Right lobe of liver (tissue), 6 donors: ENCODE measurements at regions not wholly inside any gene's neighbourhood (a gene's known extent, or its start where the extent isn't known, plus 50 kb on each side); places are given as distances from the start of the nearest gene placed in this dataset.

Experiments used
- ATAC-seq, 4 donors: fragments of 200-7000 bp; cut with Tn5 transposase; one replicate each; pipeline ENCODE4 v1.9.1; 2020; ENCODE audit warnings: mild to moderate bottlenecking in 4 of 4, moderate library complexity in 4 of 4
- DNase-seq, 3 donors: peaks; one replicate each; pipeline ENCODE4 v3.0.0-alpha.2; 2020
- H3K27ac ChIP-seq, 3 donors: fragments of 200-600 bp; one replicate each; pipeline ENCODE4 v1.8.0; 2022
- H3K27me3 ChIP-seq, 2 donors: fragments of 200-600 bp; one replicate each; pipeline ENCODE4 v1.8.0; 2022
- H3K36me3 ChIP-seq, 4 donors: fragments of 200-600 bp; sonication (generic) in 1 of 4; one replicate each; pipeline versions ENCODE4 v1.5.1 to v1.8.0; 2017 to 2022; ENCODE audit warnings: control low read depth in 1 of 4
- H3K4me1 ChIP-seq, 4 donors: fragments of 200-600 bp; sonication (generic) in 1 of 4; one replicate each; pipeline versions ENCODE4 v1.5.1 to v1.8.0; 2017 to 2022; ENCODE audit warnings: control low read depth in 1 of 4
- H3K4me3 ChIP-seq, 3 donors: fragments of 200-600 bp; one replicate each; pipeline ENCODE4 v1.8.0; 2022
- H3K9me3 ChIP-seq, 4 donors: fragments of 200-600 bp; sonication (generic) in 1 of 4; one replicate each; pipeline versions ENCODE4 v1.5.1 to v1.8.0; 2017 to 2022; ENCODE audit warnings: control low read depth in 1 of 4
- POLR2A ChIP-seq: fragments of 450-650 bp; IDR thresholded peaks from one replicate; pipeline ENCODE4 v1.6.1; 2017; ENCODE audit warnings: antibody characterized with exemption, mild to moderate bottlenecking
- whole genome bisulfite sequencing: methylation state at CpG from one replicate; pipeline ENCODE4 v1.1.6; 2018; ENCODE audit warnings: low coverage, low lambda C conversion rate; ENCODE audit not compliant: insufficient coverage; ENCODE audit errors: missing lambda C conversion rate; 5-methylcytosine and 5-hydroxymethylcytosine counted together
- intact Hi-C, 2 donors: fragments of 100-400 bp; cut with DNase I; formaldehyde crosslinking; loops; one replicate each; pipeline versions ENCODE4 v1.11.2 to v1.14.1; 2022
- TF ChIP-seq, protein P1 (sequence below), 4 donors: fragments of 200-600 bp in 3 of 4; fragments of 450-650 bp in 1 of 4; IDR thresholded peaks; one replicate each; pipeline versions ENCODE4 v1.5.1 to v1.8.0; 2016 to 2022; ENCODE audit warnings: antibody characterized with exemption in 4 of 4, mild to moderate bottlenecking in 2 of 4
- donor health status: DM: no; HTN: yes; CAD: no.
- donor health status: DM: no; HTN: no; CAD: no.
- donor health status: DM: no; HTN: no; CAD: no.
- donor health status: DM: no; HTN: yes; CAD: no.
- donor health status: DM: no; HTN: yes; CAD: no.

DNA sequence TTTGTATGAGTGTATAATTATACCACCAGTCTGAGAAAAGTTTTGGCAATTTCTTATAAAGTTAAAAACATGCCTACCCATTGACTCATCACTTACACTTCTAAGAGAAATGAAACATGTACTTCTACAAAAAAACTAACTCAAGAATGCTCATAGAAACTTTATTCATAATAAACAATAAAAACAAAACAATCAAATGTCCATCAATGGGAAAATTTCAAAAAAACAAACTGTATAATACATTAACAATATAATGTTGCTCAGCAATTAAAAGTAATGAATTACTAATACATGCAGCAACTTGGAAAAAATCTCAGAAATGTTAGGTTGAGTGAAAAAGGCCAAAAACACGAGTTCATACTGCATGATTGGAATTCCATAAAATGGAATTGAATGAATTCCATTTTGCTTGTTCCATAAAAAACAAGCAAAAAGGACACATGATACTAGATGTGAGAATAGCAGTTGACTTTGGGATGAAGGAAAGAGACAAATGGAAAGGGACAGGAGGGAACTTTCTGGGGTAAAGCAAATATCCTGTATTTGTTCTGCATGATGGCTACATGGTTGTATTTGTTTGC lies 726.6 kb downstream of the RFPL4B start:
- Histone ChIP-seq H3K27ac (no peak overlapping the region), H3K27me3 (no peaks in the 10 kb centered on the region), H3K9me3 (no peaks in the 10 kb centered on the region), H3K36me3 (no peaks in the 10 kb centered on the region), H3K4me3 (no peak overlapping the region), H3K4me1 (no peaks in the 10 kb centered on the region)
- no peak for DNase-seq
- intact Hi-C loops: no loop called here
- 29% methylated on average over 1 of the region's 1 CpG for WGBS
- no peak for TF ChIP-seq POLR2A
- TF ChIP-seq, protein P1, sequence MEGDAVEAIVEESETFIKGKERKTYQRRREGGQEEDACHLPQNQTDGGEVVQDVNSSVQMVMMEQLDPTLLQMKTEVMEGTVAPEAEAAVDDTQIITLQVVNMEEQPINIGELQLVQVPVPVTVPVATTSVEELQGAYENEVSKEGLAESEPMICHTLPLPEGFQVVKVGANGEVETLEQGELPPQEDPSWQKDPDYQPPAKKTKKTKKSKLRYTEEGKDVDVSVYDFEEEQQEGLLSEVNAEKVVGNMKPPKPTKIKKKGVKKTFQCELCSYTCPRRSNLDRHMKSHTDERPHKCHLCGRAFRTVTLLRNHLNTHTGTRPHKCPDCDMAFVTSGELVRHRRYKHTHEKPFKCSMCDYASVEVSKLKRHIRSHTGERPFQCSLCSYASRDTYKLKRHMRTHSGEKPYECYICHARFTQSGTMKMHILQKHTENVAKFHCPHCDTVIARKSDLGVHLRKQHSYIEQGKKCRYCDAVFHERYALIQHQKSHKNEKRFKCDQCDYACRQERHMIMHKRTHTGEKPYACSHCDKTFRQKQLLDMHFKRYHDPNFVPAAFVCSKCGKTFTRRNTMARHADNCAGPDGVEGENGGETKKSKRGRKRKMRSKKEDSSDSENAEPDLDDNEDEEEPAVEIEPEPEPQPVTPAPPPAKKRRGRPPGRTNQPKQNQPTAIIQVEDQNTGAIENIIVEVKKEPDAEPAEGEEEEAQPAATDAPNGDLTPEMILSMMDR (IDR thresholded peaks at IDR 0.05): no peak
- no peak for ATAC-seq

- no peaks in the 10 kb centered on the region for H3K36me3 ChIP-seq
- 54% methylated on average over 3 of the region's 3 CpGs for WGBS
Measured at GRCh38 chr6:113076116-113076515, 729.0 kb downstream of the RFPL4B start.

DNA sequence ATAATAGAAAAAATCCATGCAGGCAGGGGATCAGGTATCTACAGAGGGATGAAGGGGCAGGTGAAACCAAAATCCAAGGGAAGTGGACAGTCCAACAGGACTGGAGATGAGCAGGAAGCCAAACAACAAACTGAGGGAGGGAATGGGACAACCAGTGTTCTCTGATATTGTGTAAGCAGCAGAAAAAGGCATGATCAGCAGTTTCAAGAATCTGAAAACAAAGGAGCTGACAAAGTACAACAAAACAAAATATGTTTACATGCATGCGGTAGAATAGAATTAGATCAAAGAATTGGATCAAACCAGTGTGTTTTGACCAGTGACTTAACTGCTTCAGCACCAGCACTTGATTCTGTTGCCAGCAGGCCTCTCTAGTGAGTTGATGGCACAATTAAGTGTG lies 729.7 kb downstream of the RFPL4B start:
- no peak overlapping the region for H3K27ac ChIP-seq
- no peaks in the 10 kb centered on the region for H3K4me1 ChIP-seq
- ATAC-seq (no peak), DNase-seq (no peak)
- no peaks in the 10 kb centered on the region for H3K36me3 ChIP-seq
- intact Hi-C loops: no loop called here
- no peak for TF ChIP-seq POLR2A
- TF ChIP-seq, protein P1 (IDR thresholded peaks at IDR 0.05): no peak
- H3K27me3 ChIP-seq: no peaks in the 10 kb centered on the region
- no peaks in the 10 kb centered on the region for H3K9me3 ChIP-seq
- no peak overlapping the region for H3K4me3 ChIP-seq
- WGBS: 0% methylated on average over 1 of the region's 1 CpG

More at GRCh38 chr6:113076116-113076515, 729.0 kb downstream of the RFPL4B start:
- no peak overlapping the region for H3K27ac ChIP-seq
- intact Hi-C loops: no loop called here
- H3K9me3 ChIP-seq: no peaks in the 10 kb centered on the region
- no peak overlapping the region for H3K4me3 ChIP-seq
- TF ChIP-seq, protein P1 (IDR thresholded peaks at IDR 0.05): no peak
- TF ChIP-seq POLR2A: no peak
- no peaks in the 10 kb centered on the region for H3K4me1 ChIP-seq
- DNase-seq: no peak
- no peaks in the 10 kb centered on the region for H3K27me3 ChIP-seq
- ATAC-seq: no peak

DNA sequence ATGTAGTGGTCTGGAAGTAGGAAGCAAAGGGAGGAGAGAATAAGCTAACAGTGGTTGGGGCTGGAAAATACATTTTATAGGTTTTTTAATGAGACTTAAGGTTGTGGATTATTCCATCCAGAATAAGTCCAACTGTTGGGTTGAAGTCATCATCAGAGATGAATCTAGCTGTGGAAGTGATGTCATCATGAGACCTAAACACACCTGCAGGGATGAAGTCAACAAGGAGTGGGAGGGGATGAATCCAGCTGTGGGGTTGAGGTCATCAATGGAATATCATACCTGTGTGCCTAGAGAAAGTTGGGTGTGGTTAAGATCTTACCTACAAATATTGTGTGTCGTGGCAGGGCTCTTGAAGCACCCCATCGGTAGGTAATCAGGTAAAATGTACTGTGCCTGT lies 730.7 kb downstream of the RFPL4B start:
- WGBS: 56% methylated on average over 2 of the region's 2 CpGs
- ATAC-seq (no peak), DNase-seq (no peak)
- H3K27me3 ChIP-seq: no peaks in the 10 kb centered on the region
- TF ChIP-seq, protein P1 (IDR thresholded peaks at IDR 0.05): no peak
- no peak for TF ChIP-seq POLR2A
- H3K4me3 ChIP-seq: no peak overlapping the region
- intact Hi-C loops: no loop called here
- H3K9me3 ChIP-seq: no peaks in the 10 kb centered on the region
- H3K27ac ChIP-seq: no peak overlapping the region
- H3K4me1 ChIP-seq: no peaks in the 10 kb centered on the region
- H3K36me3 ChIP-seq: no peaks in the 10 kb centered on the region

DNA sequence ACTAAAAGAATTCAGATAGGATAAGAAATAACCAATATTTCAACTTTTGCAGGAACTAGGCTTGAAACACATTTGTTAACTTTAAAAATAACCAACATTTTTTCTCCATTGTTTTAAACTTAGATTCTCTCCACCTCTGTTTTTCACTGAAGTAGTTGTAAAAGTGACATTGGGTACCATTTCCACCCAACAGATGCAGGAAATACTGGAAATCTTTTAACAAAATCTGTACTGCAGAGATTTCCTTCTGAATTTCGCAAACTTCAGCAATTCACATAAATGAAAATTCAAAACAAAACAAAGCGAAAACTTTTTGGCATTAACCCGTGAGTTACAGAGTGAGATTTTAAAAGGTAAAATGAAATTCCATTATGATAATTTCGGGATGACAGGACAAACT lies 731.7 kb downstream of the RFPL4B start:
- H3K4me3 ChIP-seq: no peak overlapping the region
- H3K27ac ChIP-seq: no peak overlapping the region
- H3K36me3 ChIP-seq: no peaks in the 10 kb centered on the region
- H3K27me3 ChIP-seq: no peaks in the 10 kb centered on the region
- DNase-seq (no peak), ATAC-seq (no peak)
- 33% methylated on average over 4 of the region's 4 CpGs for WGBS
- no peaks in the 10 kb centered on the region for H3K9me3 ChIP-seq
- intact Hi-C loops: no loop called here
- H3K4me1 ChIP-seq: no peaks in the 10 kb centered on the region
- TF ChIP-seq POLR2A: no peak
- TF ChIP-seq, protein P1 (IDR thresholded peaks at IDR 0.05): no peak
